H9 (cell line): ENCODE measurements at regions not wholly inside any gene's neighbourhood (a gene's known extent, or its start where the extent isn't known, plus 50 kb on each side); places are given as distances from the start of the nearest gene placed in this dataset.

Experiments
- DNase-seq: peaks from one replicate; pipeline ENCODE4 v3.0.0-alpha.2; 2017
- H2AFZ ChIP-seq: one replicate; pipeline ENCODE4 v1.6.1; 2013; ENCODE audit warnings: mild to moderate bottlenecking, low read length, control low read depth, moderate library complexity
- H2AK5ac ChIP-seq: 2 replicates; pipeline ENCODE4 v1.6.1; 2013; ENCODE audit warnings: low read length, control low read depth, mixed read lengths; ENCODE audit not compliant: insufficient read length
- H2BK120ac ChIP-seq: one replicate; pipeline ENCODE4 v1.6.1; 2013; ENCODE audit warnings: low read depth, mild to moderate bottlenecking, low read length, control low read depth, inconsistent platforms; ENCODE audit not compliant: poor library complexity, severe bottlenecking
- H2BK12ac ChIP-seq: 2 replicates; pipeline ENCODE4 v1.6.1; 2013; ENCODE audit warnings: low read length, control low read depth, mixed read lengths, low read depth; ENCODE audit not compliant: insufficient read length
- H2BK15ac ChIP-seq: 2 replicates; pipeline ENCODE4 v1.6.1; 2013; ENCODE audit warnings: low read depth, low read length, control low read depth
- H2BK20ac ChIP-seq: one replicate; pipeline ENCODE4 v1.6.1; 2013; ENCODE audit warnings: low read depth, mild to moderate bottlenecking, low read length, control low read depth, inconsistent platforms; ENCODE audit not compliant: poor library complexity, severe bottlenecking
- H2BK5ac ChIP-seq: 2 replicates; pipeline ENCODE4 v1.6.1; 2013; ENCODE audit warnings: low read length, control low read depth, mixed read lengths; ENCODE audit not compliant: insufficient read length
- H3K14ac ChIP-seq: 2 replicates; pipeline ENCODE4 v1.6.1; 2013; ENCODE audit warnings: low read length, control low read depth; ENCODE audit not compliant: insufficient read depth
- H3K18ac ChIP-seq: 2 replicates; pipeline ENCODE4 v1.6.1; 2013; ENCODE audit warnings: low read depth, mild to moderate bottlenecking, mixed read lengths, low read length, control low read depth; ENCODE audit not compliant: insufficient read length
- H3K23ac ChIP-seq: 2 replicates; pipeline ENCODE4 v1.6.1; 2013; ENCODE audit warnings: low read length, control low read depth, mixed read lengths, low read depth; ENCODE audit not compliant: insufficient read length
- H3K23me2 ChIP-seq: 2 replicates; pipeline ENCODE4 v1.6.1; 2013; ENCODE audit warnings: low read depth, mild to moderate bottlenecking, mixed read lengths, low read length, control low read depth; ENCODE audit not compliant: insufficient read length, poor library complexity, severe bottlenecking
- H3K27ac ChIP-seq: 2 replicates; pipeline ENCODE4 v1.5.1; 2013; ENCODE audit warnings: low read length, control low read depth, mixed read lengths, low read depth; ENCODE audit not compliant: insufficient read length
- H3K27me3 ChIP-seq: 2 replicates; pipeline ENCODE4 v1.6.1; 2013; ENCODE audit warnings: low read length, control low read depth, inconsistent platforms; ENCODE audit not compliant: insufficient read depth
- H3K4ac ChIP-seq: 2 replicates; pipeline ENCODE4 v1.6.1; 2013; ENCODE audit warnings: low read depth, mild to moderate bottlenecking, control low read depth, inconsistent platforms, low read length, moderate library complexity
- H3K4me1 ChIP-seq: 2 replicates; pipeline ENCODE4 v1.6.1; 2013; ENCODE audit warnings: low read length, control low read depth, inconsistent platforms; ENCODE audit not compliant: insufficient read depth
- H3K4me2 ChIP-seq: 2 replicates; pipeline ENCODE4 v1.6.1; 2013; ENCODE audit warnings: low read length, control low read depth, mixed read lengths; ENCODE audit not compliant: insufficient read length, insufficient read depth
- H3K56ac ChIP-seq: 2 replicates; pipeline ENCODE4 v1.6.1; 2013; ENCODE audit warnings: low read depth, mild to moderate bottlenecking, mixed read lengths, low read length, control low read depth; ENCODE audit not compliant: insufficient read length
- H3K79me1 ChIP-seq: 2 replicates; pipeline ENCODE4 v1.6.1; 2013; ENCODE audit warnings: low read depth, mild to moderate bottlenecking, moderate library complexity, low read length, control low read depth, inconsistent platforms; ENCODE audit not compliant: insufficient read depth, poor library complexity, severe bottlenecking
- H3K79me2 ChIP-seq: 2 replicates; pipeline ENCODE4 v1.6.1; 2013; ENCODE audit warnings: low read length, control low read depth, inconsistent platforms; ENCODE audit not compliant: insufficient read depth
- H3K9ac ChIP-seq: 2 replicates; pipeline ENCODE4 v1.6.1; 2013; ENCODE audit warnings: low read length, control low read depth, mixed read lengths; ENCODE audit not compliant: insufficient read length; ENCODE audit errors: extremely low read depth
- H3K9me3 ChIP-seq: one replicate; pipeline ENCODE4 v1.6.1; 2013; ENCODE audit warnings: low read depth, low read length, inconsistent platforms; ENCODE audit not compliant: control insufficient read depth
- H3T11ph ChIP-seq: one replicate; pipeline ENCODE4 v1.6.1; 2013; ENCODE audit warnings: mild to moderate bottlenecking, low read length, control low read depth, inconsistent platforms
- H4K20me1 ChIP-seq: one replicate; pipeline ENCODE4 v1.6.1; 2013; ENCODE audit not compliant: control insufficient read depth, insufficient read length, insufficient read depth
- H4K5ac ChIP-seq: 2 replicates; pipeline ENCODE4 v1.6.1; 2013; ENCODE audit warnings: low read depth, mild to moderate bottlenecking, mixed read lengths, low read length, control low read depth; ENCODE audit not compliant: insufficient read length
- H4K8ac ChIP-seq: replicated peaks from 2 replicates; pipeline ENCODE4 v1.6.1; 2013; ENCODE audit warnings: low read length, control low read depth, mixed read lengths, low read depth; ENCODE audit not compliant: insufficient read length
- H4K91ac ChIP-seq: 2 replicates; pipeline ENCODE4 v1.6.1; 2013; ENCODE audit warnings: low read depth, mild to moderate bottlenecking, moderate library complexity, mixed read lengths, low read length, control low read depth; ENCODE audit not compliant: insufficient read length
- H3K27ac Mint-ChIP-seq, 3 experiments: 2 replicates in 2 of 3; 3 replicates in 1 of 3; pipeline ENCODE4 v1.8.0; 2020 to 2021; ENCODE audit warnings: mixed read lengths in 3 of 3, mild to moderate bottlenecking in 1 of 3, moderate library complexity in 1 of 3
- H3K27me3 Mint-ChIP-seq: 2 replicates; pipeline ENCODE4 v1.8.0; 2021; ENCODE audit warnings: low read depth, mild to moderate bottlenecking, moderate library complexity, mixed read lengths
- H3K36me3 Mint-ChIP-seq, 3 experiments: 2 replicates in 2 of 3; 3 replicates in 1 of 3; pipeline ENCODE4 v1.8.0; 2020 to 2021; ENCODE audit warnings: low read depth in 3 of 3, mixed read lengths in 3 of 3; ENCODE audit not compliant: insufficient read depth in 1 of 3
- H3K4me1 Mint-ChIP-seq, 2 experiments: 2 replicates each; pipeline ENCODE4 v1.8.0; 2020; ENCODE audit warnings: mixed read lengths in 2 of 2
- H3K4me3 Mint-ChIP-seq, 2 experiments: 2 replicates in 1 of 2; 3 replicates in 1 of 2; pipeline ENCODE4 v1.8.0; 2020 to 2021; ENCODE audit warnings: mild to moderate bottlenecking in 2 of 2, mixed read lengths in 2 of 2, moderate library complexity in 1 of 2
- H3K9me3 Mint-ChIP-seq, 2 experiments: 2 replicates in 1 of 2; 3 replicates in 1 of 2; pipeline ENCODE4 v1.8.0; 2020; ENCODE audit warnings: mild to moderate bottlenecking in 2 of 2, mixed read lengths in 2 of 2, moderate library complexity in 1 of 2
- CTCF ChIP-seq: fragments of 200-600 bp; sonication (generic); conservative IDR thresholded peaks from 3 replicates; pipeline ENCODE4 v1.8.0; 2021; ENCODE audit warnings: antibody characterized with exemption, mild to moderate bottlenecking
- WGBS: extraction: QIAGEN DNeasy Blood & Tissue Kit; methylation state at CpG from one replicate; pipeline ENCODE4 v1.1.7; 2013; ENCODE audit warnings: missing lambda C conversion rate, low lambda C conversion rate, mixed read lengths; ENCODE audit not compliant: insufficient read length; ENCODE audit errors: extremely low coverage; 5-methylcytosine and 5-hydroxymethylcytosine counted together

- H3K4me1 Mint-ChIP-seq, result peaks cover 0 to 2% of the 10 kb centered on the region in 2 experiments; a peak in 2 of 4 replicates
- Histone ChIP-seq H3K4me2 (no peak overlapping the region), H3K79me1 (no peaks in the 10 kb centered on the region), H4K91ac (no peak overlapping the region), H2BK15ac (no peak overlapping the region), H3K9ac (no peak overlapping the region), H2AFZ (no peak overlapping the region), H2BK120ac (no peak overlapping the region), H4K5ac (no peak overlapping the region), H4K20me1 (no peaks in the 10 kb centered on the region), H3T11ph (no peak overlapping the region), H3K27ac (no peak overlapping the region), H3K27me3 (no peaks in the 10 kb centered on the region; the same call in 1 of the 2 replicates), H3K9me3 (no peaks in the 10 kb centered on the region), H3K4ac (no peak overlapping the region), H3K79me2 (no peaks in the 10 kb centered on the region), H3K56ac (no peak overlapping the region), H3K4me1 (no peaks in the 10 kb centered on the region), H2AK5ac (no peak overlapping the region), H3K14ac (no peak overlapping the region), H4K8ac (no peak overlapping the region), H3K23ac (no peak overlapping the region), H2BK20ac (no peak overlapping the region), H3K18ac (no peak overlapping the region), H2BK12ac (no peak overlapping the region), H2BK5ac (no peak overlapping the region), H3K23me2 (no peaks in the 10 kb centered on the region)
- H3K27ac Mint-ChIP-seq, result no peak overlapping the region
- peaks cover 0 to 8% of the 10 kb centered on the region in 2 experiments; a peak in 3 of 5 replicates for H3K9me3 Mint-ChIP-seq
- TF ChIP-seq CTCF, result peak; percentile 94
- H3K27me3 Mint-ChIP-seq, result peaks cover 10% of the 10 kb centered on the region
- WGBS, result no CpG with 5 or more reads among the region's 9 CpGs
- H3K36me3 Mint-ChIP-seq, result 0 out of 7 replicates have a peak, but pooled peaks cover 0 to 2% (median 0%) of the 10 kb centered on the region in 3 experiments
- DNase-seq, result peak; percentile 52
- H3K4me3 Mint-ChIP-seq, result no peak overlapping the region
Measured at GRCh38 chr15:97234851-97235610, 725.5 kb upstream of the ARRDC4 start.
